Lung (tissue), 11 donors: ENCODE measurements at regions not wholly inside any gene's neighbourhood (a gene's known extent, or its start where the extent isn't known, plus 50 kb on each side); places are given as distances from the start of the nearest gene placed in this dataset.

Experiments
- ATAC-seq: fragments of 200-7000 bp; cut with Tn5 transposase; one replicate; pipeline ENCODE4 v1.9.1; 2020; ENCODE audit warnings: moderate number of reproducible peaks; ENCODE audit not compliant: insufficient read depth, low FRiP score
- DNase-seq, 3 donors: peaks; one replicate each; pipeline ENCODE4 v3.0.0-alpha.2; 2013 to 2017
- H3K27ac ChIP-seq, 2 donors: one replicate each; pipeline ENCODE4 v1.5.1; 2013; ENCODE audit warnings: mild to moderate bottlenecking in 2 of 2, moderate library complexity in 2 of 2, control low read depth in 1 of 2, inconsistent platforms in 1 of 2, low read depth in 1 of 2, low read length in 1 of 2
- H3K27me3 ChIP-seq, 3 donors: one replicate each; pipeline ENCODE4 v1.5.1; 2013; ENCODE audit warnings: low read length in 2 of 3; ENCODE audit not compliant: control insufficient read depth in 3 of 3, insufficient read depth in 3 of 3
- H3K36me3 ChIP-seq, 4 donors: one replicate each; pipeline ENCODE4 v1.5.1; 2013; ENCODE audit warnings: low read length in 4 of 4, mild to moderate bottlenecking in 1 of 4, moderate library complexity in 1 of 4; ENCODE audit not compliant: control insufficient read depth in 4 of 4, insufficient read depth in 4 of 4
- H3K4me1 ChIP-seq, 5 donors: one replicate each; pipeline ENCODE4 v1.5.1; 2013; ENCODE audit warnings: low read length in 5 of 5, mild to moderate bottlenecking in 2 of 5, moderate library complexity in 1 of 5; ENCODE audit not compliant: control insufficient read depth in 5 of 5, insufficient read depth in 5 of 5
- H3K4me3 ChIP-seq: one replicate; pipeline ENCODE4 v1.5.1; 2013; ENCODE audit warnings: mild to moderate bottlenecking, control low read depth, moderate library complexity
- H3K9ac ChIP-seq, 2 donors: one replicate each; pipeline ENCODE4 v1.5.1; 2013; ENCODE audit warnings: low read length in 2 of 2, control low read depth in 1 of 2; ENCODE audit not compliant: insufficient read depth in 1 of 2
- H3K9me3 ChIP-seq, 4 donors: one replicate each; pipeline ENCODE4 v1.5.1; 2013; ENCODE audit warnings: low read length in 3 of 4, mild to moderate bottlenecking in 1 of 4, moderate library complexity in 1 of 4; ENCODE audit not compliant: control insufficient read depth in 4 of 4, insufficient read depth in 3 of 4
- WGBS, 2 donors: extraction: QIAGEN DNeasy Blood & Tissue Kit; methylation state at CpG; one replicate each; pipeline ENCODE4 v1.1.7; 2013; 5-methylcytosine and 5-hydroxymethylcytosine counted together
- TF ChIP-seq, protein P1 (sequence below): IDR thresholded peaks from 2 replicates; pipeline ENCODE4 v1.5.1; 2012; ENCODE audit warnings: mild to moderate bottlenecking; ENCODE audit errors: control extremely low read depth, extremely low read depth
- donor health status: control.
- donor health status: control.
- donor health status: Bipolar disorder and iron deficiency.
- donor health status: healthy.
- donor health status: DM: yes; HTN: yes; CAD: no.

DNA sequence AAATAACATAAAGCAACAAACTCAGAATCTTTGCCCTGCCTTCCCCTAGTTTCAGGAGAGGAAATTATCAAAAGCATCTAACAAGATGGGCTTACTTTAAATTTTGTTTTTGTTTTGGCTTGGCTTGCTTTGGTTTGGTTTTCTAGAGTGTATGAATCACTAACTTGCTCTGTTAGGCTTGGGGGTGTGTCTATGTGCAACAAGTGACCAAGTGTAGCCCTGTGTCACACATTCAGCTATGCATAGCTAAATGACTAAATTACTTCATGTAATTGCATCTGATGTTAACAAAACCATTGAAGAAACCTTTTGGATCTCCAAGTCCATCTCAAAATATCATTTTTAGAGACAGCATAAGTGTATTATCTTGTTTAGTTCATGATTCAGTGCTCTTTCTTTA is 251.0 kb downstream of the TFEC start:
- Histone ChIP-seq H3K4me3 (no peak overlapping the region), H3K36me3 (no peaks in the 10 kb centered on the region), H3K9me3 (no peaks in the 10 kb centered on the region), H3K27ac (no peak overlapping the region), H3K4me1 (peaks cover 0 to 17% (median 0%) of the 10 kb centered on the region in 5 donors), H3K27me3 (no peaks in the 10 kb centered on the region), H3K9ac (no peak overlapping the region)
- TF ChIP-seq, protein P1, sequence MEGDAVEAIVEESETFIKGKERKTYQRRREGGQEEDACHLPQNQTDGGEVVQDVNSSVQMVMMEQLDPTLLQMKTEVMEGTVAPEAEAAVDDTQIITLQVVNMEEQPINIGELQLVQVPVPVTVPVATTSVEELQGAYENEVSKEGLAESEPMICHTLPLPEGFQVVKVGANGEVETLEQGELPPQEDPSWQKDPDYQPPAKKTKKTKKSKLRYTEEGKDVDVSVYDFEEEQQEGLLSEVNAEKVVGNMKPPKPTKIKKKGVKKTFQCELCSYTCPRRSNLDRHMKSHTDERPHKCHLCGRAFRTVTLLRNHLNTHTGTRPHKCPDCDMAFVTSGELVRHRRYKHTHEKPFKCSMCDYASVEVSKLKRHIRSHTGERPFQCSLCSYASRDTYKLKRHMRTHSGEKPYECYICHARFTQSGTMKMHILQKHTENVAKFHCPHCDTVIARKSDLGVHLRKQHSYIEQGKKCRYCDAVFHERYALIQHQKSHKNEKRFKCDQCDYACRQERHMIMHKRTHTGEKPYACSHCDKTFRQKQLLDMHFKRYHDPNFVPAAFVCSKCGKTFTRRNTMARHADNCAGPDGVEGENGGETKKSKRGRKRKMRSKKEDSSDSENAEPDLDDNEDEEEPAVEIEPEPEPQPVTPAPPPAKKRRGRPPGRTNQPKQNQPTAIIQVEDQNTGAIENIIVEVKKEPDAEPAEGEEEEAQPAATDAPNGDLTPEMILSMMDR = no peak
- ATAC-seq (no peak), DNase-seq (no peak)

DNA sequence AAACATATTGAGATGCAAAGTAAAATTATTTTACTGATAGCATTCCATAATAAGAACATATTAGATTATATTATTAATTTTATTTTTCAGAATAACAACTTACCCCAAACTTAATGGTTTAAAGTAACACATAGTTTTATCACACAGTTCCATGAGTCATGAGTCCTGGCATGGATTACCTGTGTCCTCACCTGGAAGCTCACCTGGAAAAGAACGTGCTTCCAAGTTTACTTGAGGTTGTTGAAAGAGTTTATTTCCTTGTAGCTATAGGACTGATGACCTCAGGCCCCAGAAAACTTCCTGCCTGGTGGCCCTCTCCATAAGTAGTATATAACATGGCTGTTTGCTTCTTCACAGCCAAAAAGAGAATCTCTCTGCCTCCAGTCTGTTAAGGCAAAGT is 254.6 kb downstream of the TFEC start:
- DNase-seq (no peak), ATAC-seq (no peak)
- TF ChIP-seq, protein P1 = no peak
- no peaks in the 10 kb centered on the region for H3K36me3 ChIP-seq
- no peak overlapping the region for H3K27ac ChIP-seq
- 57 to 68% methylated on average over 1 of the region's 1 CpG for WGBS, 2 donors
- H3K27me3 ChIP-seq = no peaks in the 10 kb centered on the region
- H3K4me3 ChIP-seq = no peak overlapping the region
- H3K9ac ChIP-seq = no peak overlapping the region
- no peaks in the 10 kb centered on the region for H3K9me3 ChIP-seq
- H3K4me1 ChIP-seq = no peaks in the 10 kb centered on the region

DNA sequence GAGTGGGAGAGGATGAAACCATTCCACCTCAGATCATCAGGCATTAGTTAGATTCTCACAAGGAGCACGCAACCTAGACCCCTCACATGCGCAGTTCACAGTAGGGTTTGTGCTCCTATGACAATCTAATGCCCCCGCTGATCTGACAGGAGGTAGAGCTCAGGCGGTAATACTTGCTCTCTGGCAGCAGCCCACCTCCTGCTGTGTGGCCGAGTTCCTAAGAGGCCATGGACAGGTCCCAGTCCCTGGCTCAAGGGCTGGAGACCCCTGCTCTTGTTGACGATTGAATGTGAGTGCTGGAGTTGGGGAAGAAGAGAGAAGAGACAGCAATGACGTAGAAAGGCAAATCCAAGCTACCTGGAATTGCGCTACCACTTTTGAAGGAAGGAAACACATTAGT is 267.2 kb downstream of the TFEC start:
- WGBS, 2 donors = 87 to 89% methylated on average over 8 of the region's 8 CpGs
- no peaks in the 10 kb centered on the region for H3K9me3 ChIP-seq
- no peaks in the 10 kb centered on the region for H3K36me3 ChIP-seq
- H3K4me1 ChIP-seq = no peaks in the 10 kb centered on the region
- DNase-seq (no peak), ATAC-seq (no peak)
- H3K4me3 ChIP-seq = no peak overlapping the region
- no peak overlapping the region for H3K9ac ChIP-seq
- H3K27me3 ChIP-seq = no peaks in the 10 kb centered on the region
- TF ChIP-seq, protein P1 = no peak
- H3K27ac ChIP-seq = no peak overlapping the region

DNA sequence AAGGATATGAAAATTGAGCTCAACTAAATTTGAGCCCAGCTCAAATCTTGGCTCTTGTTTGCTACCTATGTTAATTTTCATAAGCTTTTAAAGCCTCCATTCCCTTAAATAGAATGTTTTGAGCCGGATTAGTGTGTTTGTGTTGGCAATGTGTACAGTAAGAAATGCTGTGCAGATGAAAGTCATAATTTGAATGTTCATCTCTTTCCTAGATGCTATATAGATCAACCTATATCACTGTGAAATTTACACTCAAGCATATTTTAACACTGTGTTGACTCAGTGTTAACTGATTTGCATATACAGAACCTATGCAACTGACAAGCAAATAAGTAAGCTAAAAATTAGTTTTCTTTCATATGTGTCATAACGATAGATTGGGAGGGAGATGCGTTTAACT is 272.5 kb downstream of the TFEC start:
- Histone ChIP-seq H3K27ac (no peak overlapping the region), H3K9me3 (no peaks in the 10 kb centered on the region), H3K36me3 (no peaks in the 10 kb centered on the region), H3K27me3 (no peaks in the 10 kb centered on the region), H3K4me3 (no peak overlapping the region), H3K9ac (no peak overlapping the region), H3K4me1 (no peaks in the 10 kb centered on the region)
- 89 to 94% methylated on average over 3 of the region's 3 CpGs for WGBS, 2 donors
- ATAC-seq (no peak), DNase-seq (no peak)
- TF ChIP-seq, protein P1 = no peak
